HG03139 (cell line): ENCODE measurements at regions not wholly inside any gene's neighbourhood (a gene's known extent, or its start where the extent isn't known, plus 50 kb on each side); places are given as distances from the start of the nearest gene placed in this dataset.
"Not testable (repeated sequence)": the region's sequence is repeated elsewhere in the genome, so short reads cannot be mapped to it uniquely, and the experiment has no call there.

ENCODE experiments used
- ATAC-seq: cut with Tn5 transposase; IDR thresholded peaks from one replicate; pipeline ENCODE4 v1.9.1; 2021; ENCODE audit not compliant: unreplicated experiment

DNA sequence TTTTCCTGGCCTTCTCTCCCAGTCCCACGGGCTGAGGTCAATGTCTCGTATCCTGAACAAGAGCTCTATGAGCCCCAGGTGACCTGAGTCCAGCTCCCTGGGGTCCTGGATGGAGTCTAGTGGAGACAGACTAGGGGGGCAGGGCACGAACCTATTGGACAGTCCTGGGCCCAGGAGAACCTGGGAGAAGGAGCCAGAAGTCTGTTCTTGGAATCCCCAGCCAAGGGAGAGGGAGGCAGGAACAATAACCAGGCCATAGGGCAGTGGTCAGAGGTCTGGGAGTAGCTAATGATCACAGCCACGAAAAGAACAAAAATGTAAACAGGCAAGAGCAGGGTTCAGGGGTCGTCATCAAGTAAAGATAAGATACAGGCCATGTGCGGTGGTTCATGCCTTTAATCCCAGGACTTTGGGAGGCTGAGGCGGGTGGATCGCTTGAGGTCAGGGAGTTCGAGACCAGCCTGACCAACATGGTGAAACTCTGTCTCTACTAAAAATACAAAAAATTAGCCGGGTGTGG lies 60.8 kb downstream of the COPRS start:
- ATAC-seq, result no peak

DNA sequence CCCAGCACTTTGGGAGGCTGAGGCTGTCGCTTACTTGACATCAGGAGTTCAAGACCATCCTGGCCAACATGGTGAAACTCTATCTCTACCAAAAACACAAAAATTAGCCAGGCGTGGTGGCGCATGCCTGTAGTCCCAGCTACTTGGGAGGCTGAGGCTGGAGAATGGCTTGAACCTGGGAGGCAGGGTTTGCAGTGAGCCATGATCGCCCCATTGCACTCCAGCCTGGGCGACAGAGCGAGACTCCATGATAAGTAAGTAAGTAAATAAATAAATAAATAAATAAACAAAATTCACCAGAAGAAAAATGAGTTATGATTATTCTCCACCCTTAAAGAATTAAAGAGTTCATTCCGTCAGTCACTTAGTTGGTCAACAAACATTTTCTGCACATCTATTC lies 63.1 kb downstream of the COPRS start:
- ATAC-seq, result not testable (repeated sequence)

DNA sequence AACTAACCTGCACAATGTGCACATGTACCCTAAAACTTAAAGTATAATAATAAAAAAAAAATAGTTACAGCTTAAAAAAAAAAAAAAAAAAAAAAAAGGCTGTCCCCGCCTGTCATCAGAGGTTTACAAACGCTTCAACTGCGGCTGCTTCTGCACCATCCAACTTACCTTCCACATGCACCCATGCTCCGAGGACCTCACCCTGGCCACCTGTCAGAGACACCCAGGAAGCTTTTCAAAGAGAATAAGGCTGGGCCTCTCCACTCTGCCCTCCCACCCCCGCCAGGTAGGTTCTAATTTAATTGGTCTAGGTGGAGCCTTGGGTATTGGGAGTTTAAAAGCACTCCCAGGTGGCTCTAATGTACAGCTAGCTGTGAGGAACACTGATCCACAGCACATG lies 64.9 kb downstream of the COPRS start:
- ATAC-seq, result no peak

DNA sequence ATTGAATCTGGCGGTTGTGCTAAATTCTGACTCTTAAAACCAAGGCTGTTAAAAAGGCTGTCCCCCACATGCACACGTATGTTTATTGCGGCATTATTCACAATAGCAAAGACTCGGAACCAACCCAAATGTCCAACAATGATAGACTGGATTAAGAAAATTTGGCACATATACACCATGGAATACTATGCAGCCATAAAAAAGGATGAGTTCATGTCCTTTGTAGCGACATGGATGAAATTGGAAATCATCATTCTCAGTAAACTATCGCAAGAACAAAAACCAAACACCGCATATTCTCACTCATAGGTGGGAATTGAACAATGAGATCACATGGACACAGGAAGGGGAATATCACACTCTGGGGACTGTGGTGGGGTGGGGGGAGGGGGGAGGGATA lies 65.4 kb downstream of the COPRS start:
- not testable (repeated sequence) for ATAC-seq

DNA sequence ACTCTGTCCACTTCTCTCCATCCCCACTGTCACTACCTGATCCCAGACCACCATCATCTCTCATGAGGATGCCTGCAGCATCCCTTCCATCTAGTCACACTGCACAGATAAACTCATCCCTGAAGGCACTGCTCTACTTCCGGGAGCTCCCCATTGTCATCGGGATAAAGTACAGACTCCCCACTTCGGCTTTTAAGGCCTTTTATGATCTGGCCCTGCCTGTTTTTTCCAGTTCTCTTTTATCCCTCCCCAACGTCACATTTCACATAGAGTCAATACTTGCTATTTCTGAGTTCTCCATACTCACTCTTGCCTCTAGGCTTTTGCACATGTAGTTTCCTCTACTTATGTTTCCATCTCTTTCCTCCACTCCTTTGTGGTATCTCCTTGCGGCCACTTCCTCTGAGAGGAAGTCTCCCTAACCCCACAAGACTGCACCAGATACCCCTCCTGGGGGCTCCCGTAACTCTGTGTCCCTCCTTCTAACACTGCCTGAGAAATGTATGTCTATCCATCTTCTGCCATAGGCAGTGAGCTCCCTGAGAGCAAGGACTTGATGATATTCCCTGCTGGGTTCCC lies 66.9 kb downstream of the COPRS start:
- no peak for ATAC-seq

DNA sequence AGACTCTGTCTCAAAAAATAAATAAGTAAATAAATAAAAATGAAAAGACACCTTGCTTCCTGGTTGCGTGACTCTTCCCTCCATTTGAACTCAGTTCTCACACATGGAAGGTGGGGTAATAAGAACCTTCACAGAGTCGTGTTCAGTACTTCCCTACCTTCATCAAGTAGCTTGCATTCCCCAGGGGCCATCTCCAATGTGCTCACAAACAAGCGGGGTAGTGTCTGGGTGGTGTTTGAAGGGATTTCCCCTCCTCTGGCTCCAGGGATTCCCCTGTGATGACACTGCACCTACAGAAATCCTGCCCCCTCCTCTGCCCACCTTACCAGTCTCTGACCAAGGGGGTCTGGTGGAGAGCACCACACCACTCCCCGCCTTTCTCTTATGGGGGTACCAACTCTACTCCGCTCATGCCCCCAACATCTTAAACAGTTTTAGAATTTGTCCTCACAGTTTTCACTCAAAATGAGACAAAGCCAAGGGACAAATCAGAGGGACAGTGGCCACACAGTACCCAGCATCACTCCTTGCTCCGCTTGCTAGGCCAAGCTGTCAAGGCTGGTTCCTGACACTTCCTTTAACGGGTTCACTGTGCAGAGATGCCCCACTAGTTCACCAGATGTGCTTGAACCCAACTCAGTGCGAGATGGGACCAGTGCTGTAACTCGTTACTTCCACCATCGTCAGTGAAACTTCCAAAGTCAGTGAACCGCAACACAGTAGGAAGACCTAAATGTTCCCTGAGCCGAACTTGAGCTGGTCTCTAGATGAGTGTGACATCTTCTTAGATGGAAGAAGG lies 69.1 kb downstream of the COPRS start:
- ATAC-seq, result no peak

DNA sequence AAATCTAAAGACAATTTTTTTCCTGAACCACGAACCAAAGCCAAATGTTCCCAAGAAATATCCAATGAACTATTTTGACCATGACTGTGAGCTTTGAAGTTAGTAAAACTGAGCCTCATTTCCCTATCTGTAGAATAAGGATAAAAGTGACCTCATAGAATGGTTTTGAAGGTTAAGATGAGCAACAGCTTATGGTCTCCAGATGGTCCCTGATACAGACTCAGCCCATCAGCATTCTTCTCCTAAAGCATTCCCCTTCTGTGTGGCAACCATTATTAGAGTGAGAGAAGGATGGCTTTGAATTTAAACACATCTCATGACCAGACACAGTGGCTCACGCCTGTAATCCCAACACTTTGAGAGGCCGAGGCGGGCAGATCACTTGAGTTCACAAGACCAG lies 70.1 kb downstream of the COPRS start:
- ATAC-seq, result no peak

DNA sequence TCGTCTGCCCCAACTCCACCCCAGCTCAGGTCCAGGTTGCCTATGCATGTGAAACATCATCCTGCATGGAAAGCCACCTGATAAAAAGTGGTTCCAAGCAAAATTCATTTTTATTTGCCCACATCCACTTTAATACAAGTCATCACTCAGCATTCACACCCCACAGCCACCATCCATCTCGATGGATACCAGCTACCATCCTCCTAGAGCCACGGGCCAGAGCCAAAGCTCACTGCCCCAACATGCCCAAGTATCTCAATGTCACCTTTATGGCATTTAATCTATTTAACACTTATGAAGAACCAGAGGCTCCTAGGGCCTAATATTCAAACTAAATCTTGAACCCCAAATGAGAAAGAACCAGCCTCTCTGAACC lies 70.5 kb downstream of the COPRS start:
- no peak for ATAC-seq

DNA sequence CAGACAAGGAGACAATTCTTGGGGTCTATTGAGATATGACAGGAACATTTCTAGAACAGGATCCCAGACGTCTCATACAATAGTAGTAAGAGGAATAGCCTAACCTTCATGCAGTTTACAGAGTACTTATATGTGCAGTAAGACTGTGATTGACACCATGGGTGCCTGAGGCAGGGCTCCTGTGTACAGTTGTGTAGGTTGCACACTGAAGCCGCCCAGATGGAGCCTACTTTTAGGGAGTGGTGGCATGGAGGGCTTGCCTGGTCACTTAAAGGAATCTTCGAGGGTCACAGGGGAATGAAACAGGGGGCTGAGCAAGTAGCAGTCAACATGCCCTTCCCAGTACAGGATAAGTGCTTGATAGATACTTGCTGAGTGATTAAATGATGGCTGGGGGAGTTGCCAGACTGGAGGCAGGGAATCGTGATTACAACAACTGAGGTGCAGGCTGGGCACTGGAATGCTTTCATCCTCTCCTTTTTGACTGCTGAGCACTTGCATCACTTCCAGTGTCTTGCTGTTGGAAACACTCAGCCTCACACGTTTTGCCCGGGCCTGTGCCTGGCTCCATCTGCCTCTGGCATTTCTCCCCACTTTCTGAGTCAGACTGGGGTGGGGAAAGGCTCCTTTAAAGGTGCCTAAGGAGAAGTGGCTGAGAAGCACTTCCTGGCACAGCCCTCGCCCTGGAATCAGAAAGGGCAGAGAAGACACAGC lies 71.0 kb downstream of the COPRS start:
- no peak for ATAC-seq

DNA sequence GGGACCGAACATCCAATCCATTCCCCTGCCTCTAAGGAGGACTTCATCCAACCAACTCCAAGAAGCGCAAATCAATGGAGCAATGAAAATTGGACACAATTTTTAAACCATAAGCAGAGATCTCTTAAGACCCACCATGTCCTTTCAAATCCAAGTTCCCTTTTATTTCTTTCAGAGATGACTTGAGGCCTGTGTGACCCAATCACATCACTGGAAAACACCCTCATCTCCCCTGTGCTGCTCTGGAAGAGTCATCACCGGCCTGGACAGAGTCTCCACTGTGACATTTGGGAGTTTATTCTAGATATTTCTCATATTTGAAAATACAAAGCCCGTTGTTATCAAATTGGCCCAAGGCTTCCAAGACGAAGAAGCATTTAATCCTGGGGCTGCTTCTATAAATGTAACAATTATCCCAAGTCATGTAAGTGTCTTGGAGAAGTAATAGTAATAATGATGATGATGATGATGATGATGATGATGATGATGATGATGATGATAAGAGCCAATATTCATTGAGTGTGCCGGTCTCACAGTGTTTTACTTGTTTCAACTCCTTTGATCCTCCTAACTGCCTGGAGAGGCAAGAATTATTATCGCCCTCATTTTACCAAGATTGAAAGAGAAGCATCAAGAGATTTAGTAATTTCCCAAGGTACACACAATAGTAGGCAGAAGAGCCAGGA lies 72.1 kb downstream of the COPRS start:
- ATAC-seq, result no peak

DNA sequence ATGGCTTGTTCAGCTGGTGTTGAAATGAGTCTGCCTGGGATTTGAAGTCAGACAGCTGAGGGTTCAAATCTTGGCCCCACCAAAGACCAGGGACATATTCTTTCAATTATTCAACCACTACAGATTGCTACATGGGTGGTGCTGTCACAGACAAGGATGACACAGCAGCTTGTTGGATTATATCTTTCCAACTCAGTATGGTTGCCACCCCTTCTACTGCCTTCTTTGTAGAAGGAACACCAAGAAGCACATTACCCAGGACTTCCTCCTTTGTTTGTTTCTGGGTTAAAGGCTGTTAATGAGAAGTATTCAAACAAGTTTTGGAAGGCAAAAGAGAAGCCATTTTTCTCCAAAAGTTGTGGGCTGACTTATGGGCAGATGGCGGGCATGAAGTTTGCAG lies 78.6 kb downstream of the COPRS start:
- ATAC-seq, result no peak

DNA sequence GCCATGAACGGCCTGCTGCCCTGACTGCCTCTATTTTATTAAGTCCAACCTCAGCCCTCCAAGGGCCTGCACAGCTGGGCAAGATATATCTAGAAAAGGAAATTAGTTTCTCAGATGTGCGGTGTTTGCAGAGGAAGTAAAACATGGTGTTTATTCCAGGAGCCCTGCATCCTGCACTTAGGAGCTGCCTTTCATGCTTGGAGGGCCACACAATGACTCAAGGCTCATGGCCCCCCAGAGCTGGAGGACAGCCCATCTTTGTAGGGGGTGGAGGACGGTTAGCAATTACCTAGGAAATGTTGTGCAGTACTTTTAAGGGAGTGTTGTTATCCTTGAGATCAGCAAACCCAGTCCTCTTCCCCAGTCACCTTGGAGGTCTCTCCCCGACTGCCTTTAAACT lies 80.5 kb downstream of the COPRS start:
- ATAC-seq, result no peak

DNA sequence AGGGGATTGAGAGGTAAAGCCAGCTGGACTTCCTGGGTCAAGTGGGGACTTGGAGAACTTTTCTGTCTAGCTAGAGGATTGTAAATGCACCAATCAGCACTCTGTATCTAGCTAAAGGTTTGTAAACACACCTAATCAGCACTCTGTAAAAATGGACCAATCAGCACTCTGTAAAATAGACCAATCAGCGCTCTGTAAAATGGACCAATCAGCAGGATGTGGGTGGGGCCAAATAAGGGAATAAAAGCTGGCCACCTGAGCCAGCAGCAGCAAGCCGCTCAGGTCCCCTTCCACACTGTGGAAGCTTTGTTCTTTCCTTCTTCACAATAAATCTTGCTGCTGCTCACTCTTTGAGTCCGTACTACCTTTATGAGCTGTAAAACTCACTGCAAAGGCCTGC lies 87.7 kb downstream of the COPRS start:
- ATAC-seq, result not testable (repeated sequence)

DNA sequence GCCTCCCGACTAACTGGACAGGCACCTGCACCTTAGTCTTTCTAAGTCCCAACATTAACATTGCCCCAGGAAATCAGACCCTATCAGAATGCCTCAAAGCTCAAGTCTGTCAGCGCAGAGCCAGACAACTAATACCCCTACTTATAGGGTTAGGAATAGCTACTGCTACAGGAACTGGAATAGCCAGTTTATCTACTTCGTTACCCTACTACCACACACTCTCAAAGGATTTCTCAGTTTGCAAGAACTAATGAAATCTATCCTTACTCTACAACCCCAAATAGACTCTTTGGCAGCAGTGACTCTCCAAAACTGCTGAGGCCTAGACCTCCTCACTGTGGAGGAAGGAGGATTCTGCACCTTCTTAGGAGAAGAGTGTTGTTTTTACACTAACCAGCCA lies 88.5 kb downstream of the COPRS start:
- ATAC-seq, result not testable (repeated sequence)

DNA sequence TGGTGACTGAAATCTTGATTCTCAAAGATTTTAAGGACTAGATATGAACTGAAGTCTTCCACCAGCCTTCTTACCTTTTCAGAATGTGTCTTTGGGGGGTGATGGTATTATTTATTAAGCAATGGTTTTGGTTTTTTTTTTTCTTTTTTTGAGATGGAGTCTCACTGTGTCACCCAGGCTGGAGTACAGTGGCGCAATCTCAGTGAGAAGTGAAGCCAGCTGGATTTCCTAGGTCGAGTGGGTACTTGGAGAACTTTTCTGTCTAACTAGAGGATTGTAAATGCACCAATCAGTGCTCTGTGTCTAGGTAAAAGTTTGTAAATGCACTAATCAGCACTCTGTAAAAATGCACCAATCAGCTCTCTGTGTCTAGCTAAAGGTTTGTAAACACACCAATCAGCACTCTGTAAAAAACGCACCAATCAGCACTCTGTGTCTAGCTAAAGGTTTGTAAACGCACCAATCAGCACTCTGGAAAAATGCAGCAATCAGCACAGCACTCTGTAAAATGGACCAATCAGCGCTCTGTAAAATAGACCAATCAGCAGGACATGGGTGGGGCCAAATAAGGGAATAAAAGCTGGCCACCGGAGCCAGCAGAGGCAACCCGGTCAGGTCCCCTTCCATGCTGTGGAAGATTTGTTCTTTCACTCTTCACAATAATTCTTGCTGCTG lies 97.1 kb downstream of the COPRS start:
- ATAC-seq, result not testable (repeated sequence)

DNA sequence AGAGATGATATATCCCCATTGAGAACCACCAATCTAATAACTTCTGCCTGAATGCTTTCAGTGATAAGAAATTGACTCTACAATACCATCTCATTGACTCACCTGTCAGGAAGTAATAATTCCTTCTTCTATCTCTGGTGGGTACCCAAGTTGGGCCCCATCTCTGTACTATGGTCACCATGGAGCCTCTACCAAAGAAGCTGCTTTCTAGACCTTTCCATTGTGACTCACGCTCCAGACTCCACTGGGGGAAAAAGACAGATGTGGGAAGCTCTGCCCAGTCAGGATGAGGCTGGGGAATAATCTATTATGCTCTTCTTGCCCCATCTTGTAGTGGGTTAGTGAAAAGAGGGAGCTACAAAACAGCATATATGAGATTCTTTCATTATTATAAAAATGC lies 100.4 kb downstream of the COPRS start:
- ATAC-seq, result no peak

DNA sequence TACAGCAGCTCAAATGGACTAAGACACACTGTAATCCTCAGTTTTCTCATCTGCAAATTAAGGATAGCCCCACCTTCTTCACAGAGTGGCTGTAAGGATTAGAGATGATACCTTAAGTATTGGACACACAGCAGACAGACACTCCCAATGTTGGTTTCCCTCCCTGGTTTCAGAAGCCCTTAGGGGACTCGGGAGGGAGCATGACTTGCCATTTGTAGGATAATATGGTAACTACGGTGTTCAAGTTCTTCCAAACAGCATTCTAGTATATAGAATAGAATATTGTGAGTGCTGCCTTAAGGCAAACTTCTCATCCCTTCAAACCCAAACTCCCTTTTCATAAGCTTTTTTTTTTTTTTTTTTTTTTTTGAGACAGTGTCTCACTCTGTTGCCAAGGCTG lies 101.9 kb downstream of the COPRS start:
- ATAC-seq, result no peak

DNA sequence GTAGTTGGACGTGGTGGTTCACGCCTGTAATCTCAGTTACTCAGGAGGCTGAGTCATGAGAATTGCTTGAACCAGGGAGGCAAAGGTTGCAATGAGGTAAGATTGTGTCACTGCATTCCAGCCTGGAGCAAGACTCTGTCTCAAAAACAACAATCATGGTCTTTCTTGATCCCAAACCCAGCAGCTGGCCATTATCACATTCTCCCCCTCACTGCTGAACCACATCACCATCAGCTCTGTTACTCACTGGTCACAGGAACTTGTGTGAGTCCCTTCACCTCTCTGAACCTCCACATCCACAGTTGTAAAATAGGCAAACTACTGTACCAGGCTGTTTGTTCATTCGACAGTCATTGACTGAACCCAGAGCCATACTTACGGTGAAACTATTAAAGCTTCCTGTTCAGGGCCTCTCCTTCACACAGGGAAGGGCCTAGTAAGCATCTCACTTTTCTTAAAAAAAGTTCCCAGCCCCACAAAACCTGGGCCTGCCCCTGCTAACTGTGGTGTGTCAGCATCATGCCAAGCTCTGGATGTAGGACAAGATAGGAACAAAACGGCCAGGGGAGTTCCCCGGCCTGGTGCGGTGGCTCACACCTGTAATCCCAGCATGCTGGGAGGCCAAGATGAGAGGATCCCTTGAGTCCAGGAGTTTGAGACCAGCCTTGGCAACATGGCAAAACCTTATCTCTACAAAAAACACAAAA lies 104.7 kb downstream of the COPRS start:
- no peak for ATAC-seq

DNA sequence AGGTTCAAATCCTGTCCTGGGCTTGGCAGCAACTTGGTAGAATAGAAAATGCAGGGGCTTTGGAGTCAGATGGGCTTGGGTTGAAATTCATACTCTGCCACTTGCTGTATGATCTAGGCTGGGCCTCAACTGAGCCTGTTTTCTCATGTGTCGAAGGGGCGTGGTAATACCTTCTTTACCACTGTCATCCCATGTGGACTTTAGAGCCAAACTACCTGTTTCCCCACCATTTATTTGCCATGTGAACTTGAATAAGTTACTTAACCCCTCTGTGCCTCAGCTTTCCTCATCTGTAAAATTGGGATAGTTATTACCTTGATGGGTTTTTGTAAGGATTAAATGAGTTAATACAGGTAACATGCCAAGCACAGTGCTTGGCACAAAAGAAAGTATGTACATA lies 106.0 kb downstream of the COPRS start:
- ATAC-seq, result no peak

DNA sequence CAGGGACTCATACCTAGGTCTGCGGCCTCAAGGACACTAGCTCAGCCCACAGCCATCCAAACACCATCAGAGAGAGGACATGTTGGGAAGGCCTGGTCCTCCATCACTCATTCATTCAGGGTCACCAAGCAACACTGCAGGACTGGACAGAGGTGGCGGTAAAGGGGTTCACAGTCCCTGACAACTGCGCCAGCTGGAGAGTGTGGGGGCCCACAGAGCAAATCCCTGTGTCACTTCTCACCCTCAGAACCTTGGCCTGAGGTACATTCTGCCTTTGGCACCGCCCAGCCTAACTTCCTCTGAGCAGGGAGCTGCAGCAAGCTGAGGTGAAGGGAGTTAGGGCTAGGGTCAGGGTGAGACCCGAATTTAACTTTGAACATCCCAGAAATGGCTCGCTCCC lies 106.5 kb downstream of the COPRS start:
- no peak for ATAC-seq
